OCI-LY7 (cell line): ENCODE measurements at regions not wholly inside any gene's neighbourhood (a gene's known extent, or its start where the extent isn't known, plus 50 kb on each side); places are given as distances from the start of the nearest gene placed in this dataset.

Source experiments
- BruUV-seq: library from RNA; stranded (reverse); fragments of 400-500 nt; replicated peaks from 2 replicates; lab custom pipeline; 2021; lab: Mats Ljungman, UMichigan
- CTCF ChIA-PET: fragments of 300-600 bp; sonication (Branson Sonifier 250); formaldehyde crosslinking; loops from one replicate; lab custom pipeline; 2022; ENCODE audit warnings: antibody characterized with exemption; ENCODE audit not compliant: unreplicated experiment; lab: Charles Lee
- POLR2A ChIA-PET: fragments of 300-600 bp; sonication (Branson Sonifier 250); formaldehyde crosslinking; loops from one replicate; lab custom pipeline; 2022; ENCODE audit warnings: antibody characterized with exemption; lab: Charles Lee
- DNase-seq: peaks from one replicate; pipeline ENCODE4 v3.0.0-alpha.2; 2015; ENCODE audit warnings: low spot score
- H2AFZ ChIP-seq: fragments of 200-600 bp; sonication (generic), shearing (Covaris generic); 2 replicates; pipeline ENCODE4 v1.6.1; 2014; ENCODE audit warnings: mild to moderate bottlenecking, antibody characterized with exemption, low read length, moderate library complexity
- H3K27ac ChIP-seq: fragments of 200-600 bp; sonication (generic); 2 replicates; pipeline ENCODE4 v1.5.1; 2014; ENCODE audit warnings: mixed run types, low read depth, mild to moderate bottlenecking, moderate library complexity, low read length, inconsistent platforms; ENCODE audit not compliant: poor library complexity, severe bottlenecking
- H3K36me3 ChIP-seq: fragments of 200-600 bp; sonication (generic); 2 replicates; pipeline ENCODE4 v1.6.1; 2014; ENCODE audit warnings: mild to moderate bottlenecking, antibody characterized with exemption, low read length, moderate library complexity, mixed read lengths; ENCODE audit not compliant: insufficient read depth
- H3K4me1 ChIP-seq: fragments of 200-600 bp; sonication (generic); 2 replicates; pipeline ENCODE4 v1.5.1; 2014; ENCODE audit warnings: mild to moderate bottlenecking, low read length; ENCODE audit not compliant: insufficient read depth, poor library complexity, severe bottlenecking
- H3K4me2 ChIP-seq: fragments of 200-600 bp; sonication (generic); 2 replicates; pipeline ENCODE4 v1.6.1; 2014; ENCODE audit warnings: mild to moderate bottlenecking, low read length
- H3K4me3 ChIP-seq: fragments of 200-600 bp; sonication (generic); 2 replicates; pipeline ENCODE4 v1.5.1; 2014; ENCODE audit warnings: mild to moderate bottlenecking, low read depth, low read length; ENCODE audit not compliant: poor library complexity, severe bottlenecking
- H3K79me2 ChIP-seq: fragments of 200-600 bp; sonication (generic); 2 replicates; pipeline ENCODE4 v1.6.1; 2016; ENCODE audit warnings: low read depth, mild to moderate bottlenecking, low read length, moderate library complexity, mixed read lengths; ENCODE audit not compliant: insufficient read depth
- H3K9me2 ChIP-seq: fragments of 200-600 bp; sonication (generic); 2 replicates; pipeline ENCODE4 v1.6.1; 2016; ENCODE audit warnings: mild to moderate bottlenecking, low read length, mixed read lengths; ENCODE audit not compliant: insufficient read depth
- H3K9me3 ChIP-seq: fragments of 200-600 bp; sonication (generic); 2 replicates; pipeline ENCODE4 v1.6.1; 2014; ENCODE audit warnings: mild to moderate bottlenecking, mixed run types, low read length, mixed read lengths
- H4K20me1 ChIP-seq: fragments of 200-600 bp; sonication (generic); 2 replicates; pipeline ENCODE4 v1.6.1; 2014; ENCODE audit warnings: mild to moderate bottlenecking, antibody characterized with exemption, low read length, moderate library complexity, mixed read lengths; ENCODE audit not compliant: insufficient read depth
- EZH2phosphoT487 ChIP-seq: fragments of 200-600 bp; sonication (generic); IDR thresholded peaks from 2 replicates; pipeline ENCODE4 v1.6.1; 2018; ENCODE audit warnings: low read depth, borderline replicate concordance, mild to moderate bottlenecking, mixed run types, antibody characterized with exemption, low read length, moderate library complexity, mixed read lengths
- intact Hi-C: fragments of 100-400 bp; cut with micrococcal nuclease; formaldehyde crosslinking; loops from one replicate; pipeline ENCODE4 v1.10.0; 2022; ENCODE audit not compliant: unreplicated experiment
- TF ChIP-seq, protein P1 (sequence below): fragments of 200-600 bp; sonication (generic); conservative IDR thresholded peaks from 2 replicates; pipeline ENCODE4 v1.5.1; 2014; ENCODE audit warnings: mild to moderate bottlenecking, antibody characterized with exemption, low read length, moderate library complexity, mixed read lengths

- H4K20me1 ChIP-seq = no peaks in the 10 kb centered on the region
- no peak overlapping the region for H3K4me2 ChIP-seq
- CTCF ChIA-PET = no interaction called here
- no peaks in the 10 kb centered on the region for H3K4me1 ChIP-seq
- H2AFZ ChIP-seq = no peak overlapping the region
- no peaks in the 10 kb centered on the region for H3K79me2 ChIP-seq
- POLR2A ChIA-PET = no interaction called here
- no peak overlapping the region for H3K27ac ChIP-seq
- no peak for DNase-seq
- no peak overlapping the region for H3K4me3 ChIP-seq
- no TSS peak for BruUV-seq
- H3K36me3 ChIP-seq = no peaks in the 10 kb centered on the region
- intact Hi-C loops = loop anchor here (10.0 kb wide), 1 partner anchor 94 kb away; the partner anchor contains the start of gene SDC1
- H3K9me3 ChIP-seq = no peaks in the 10 kb centered on the region
- no peaks in the 10 kb centered on the region for H3K9me2 ChIP-seq
- TF ChIP-seq EZH2phosphoT487 = no peak
- TF ChIP-seq, protein P1, sequence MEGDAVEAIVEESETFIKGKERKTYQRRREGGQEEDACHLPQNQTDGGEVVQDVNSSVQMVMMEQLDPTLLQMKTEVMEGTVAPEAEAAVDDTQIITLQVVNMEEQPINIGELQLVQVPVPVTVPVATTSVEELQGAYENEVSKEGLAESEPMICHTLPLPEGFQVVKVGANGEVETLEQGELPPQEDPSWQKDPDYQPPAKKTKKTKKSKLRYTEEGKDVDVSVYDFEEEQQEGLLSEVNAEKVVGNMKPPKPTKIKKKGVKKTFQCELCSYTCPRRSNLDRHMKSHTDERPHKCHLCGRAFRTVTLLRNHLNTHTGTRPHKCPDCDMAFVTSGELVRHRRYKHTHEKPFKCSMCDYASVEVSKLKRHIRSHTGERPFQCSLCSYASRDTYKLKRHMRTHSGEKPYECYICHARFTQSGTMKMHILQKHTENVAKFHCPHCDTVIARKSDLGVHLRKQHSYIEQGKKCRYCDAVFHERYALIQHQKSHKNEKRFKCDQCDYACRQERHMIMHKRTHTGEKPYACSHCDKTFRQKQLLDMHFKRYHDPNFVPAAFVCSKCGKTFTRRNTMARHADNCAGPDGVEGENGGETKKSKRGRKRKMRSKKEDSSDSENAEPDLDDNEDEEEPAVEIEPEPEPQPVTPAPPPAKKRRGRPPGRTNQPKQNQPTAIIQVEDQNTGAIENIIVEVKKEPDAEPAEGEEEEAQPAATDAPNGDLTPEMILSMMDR = no peak
Observed at GRCh38 chr2:20130821-20131645, 79.6 kb upstream of the LAPTM4A start.

DNA sequence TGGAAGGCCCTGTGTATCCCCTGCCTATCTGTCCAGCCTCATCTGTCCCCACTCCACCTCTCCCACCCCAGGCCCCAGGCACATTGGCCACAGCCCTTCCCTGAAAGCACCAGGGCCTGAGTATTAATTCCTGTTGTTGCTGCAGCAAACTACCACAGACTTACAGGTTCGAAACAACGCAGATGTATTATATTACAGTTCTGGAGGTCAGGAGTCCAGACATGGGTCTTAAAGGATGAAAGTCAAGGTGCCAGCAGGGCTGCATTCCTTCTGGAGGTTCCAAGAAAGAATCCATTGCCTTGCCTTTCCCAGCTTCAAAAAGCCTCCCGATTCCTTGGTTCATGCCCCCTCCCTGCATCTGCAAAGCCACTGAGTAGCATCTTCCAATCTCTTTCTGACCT, 78.7 kb upstream of the LAPTM4A start:
- CTCF ChIA-PET = no interaction called here
- TF ChIP-seq, protein P1 = no peak
- TF ChIP-seq EZH2phosphoT487 = no peak
- no peak overlapping the region for H3K27ac ChIP-seq
- no peak for DNase-seq
- H2AFZ ChIP-seq = no peak overlapping the region
- no peak overlapping the region for H3K4me2 ChIP-seq
- POLR2A ChIA-PET = interaction anchor here (0.7 kb wide), 1 partner anchor 310 kb away, joined by 3 read pairs; no protein-coding TSS in a partner anchor
- no peaks in the 10 kb centered on the region for H3K9me3 ChIP-seq
- no peaks in the 10 kb centered on the region for H4K20me1 ChIP-seq
- H3K4me1 ChIP-seq = no peaks in the 10 kb centered on the region
- no peaks in the 10 kb centered on the region for H3K36me3 ChIP-seq
- intact Hi-C loops = loop anchor here (10.0 kb wide), 1 partner anchor 95 kb away; the partner anchor contains the start of gene SDC1
- no peaks in the 10 kb centered on the region for H3K9me2 ChIP-seq
- BruUV-seq = no TSS peak
- H3K79me2 ChIP-seq = no peaks in the 10 kb centered on the region
- H3K4me3 ChIP-seq = no peak overlapping the region
